ENCODE measurements at regions not wholly inside any gene's neighbourhood (a gene's known extent, or its start where the extent isn't known, plus 50 kb on each side); places are given as distances from the start of the nearest gene placed in this dataset.

GRCh38 chr5:145163876-145164275, 671.3 kb downstream of the PRELID2 start:
- no peak for DNase-seq

GRCh38 chr5:145162626-145163025, 672.5 kb downstream of the PRELID2 start:
- no peak for DNase-seq

DNA sequence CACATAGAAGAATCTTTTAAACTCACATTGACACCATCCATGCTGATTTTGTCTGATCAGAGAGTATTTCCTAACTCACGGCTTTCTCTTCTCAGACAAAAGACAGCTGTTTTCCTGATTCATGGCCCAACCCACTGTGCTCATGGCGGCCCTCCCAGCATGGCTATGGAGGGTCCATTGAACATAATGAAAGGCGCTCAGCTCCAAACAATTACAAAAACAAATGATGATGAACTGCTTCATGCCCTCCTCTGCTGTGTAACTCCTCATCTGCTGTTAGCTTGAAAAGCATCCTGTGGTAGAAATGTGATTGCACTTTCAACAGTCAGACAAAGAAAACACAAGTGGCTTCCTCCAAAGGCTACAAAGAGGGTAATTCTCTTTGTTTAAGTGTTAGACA, 673.8 kb downstream of the PRELID2 start:
- no peak for DNase-seq

DNA sequence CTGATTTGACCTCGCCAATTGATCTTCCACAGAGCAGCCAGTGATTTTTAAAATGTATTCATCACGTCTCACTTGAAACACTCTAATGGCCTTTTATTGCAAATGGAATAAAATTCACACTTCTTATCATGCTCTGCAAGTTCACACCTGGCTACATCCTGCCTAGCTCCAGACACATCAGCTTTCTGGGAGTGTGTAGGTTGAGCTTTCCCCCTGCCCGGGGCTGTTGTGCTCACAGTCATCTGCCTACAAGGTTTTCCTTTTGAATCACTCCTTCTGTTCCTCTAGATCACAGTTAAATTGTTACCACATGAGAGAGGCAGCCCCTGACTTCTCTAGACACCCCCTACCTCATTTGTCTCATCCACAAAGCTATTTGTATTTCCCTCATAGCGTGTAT, 674.5 kb downstream of the PRELID2 start:
- DNase-seq: no peak

DNA sequence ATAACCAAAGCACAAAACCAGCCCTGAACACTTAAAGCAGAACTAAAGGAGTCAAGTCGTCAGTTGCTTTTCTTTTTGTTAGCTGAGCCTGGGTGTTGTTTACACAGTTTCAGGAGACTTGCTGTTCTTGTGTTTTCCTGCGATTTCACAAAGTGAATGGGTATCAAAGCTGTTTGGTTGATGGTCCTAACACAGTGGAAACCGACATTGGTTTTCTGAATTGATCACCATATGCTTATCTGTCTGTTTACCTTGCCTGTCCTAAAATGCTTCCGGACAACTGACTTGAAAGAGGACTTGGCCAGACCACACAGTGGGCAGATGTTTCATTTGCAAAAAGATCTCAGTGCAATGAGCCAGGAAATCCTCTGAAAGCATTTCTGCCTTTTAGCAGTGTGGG, 676.4 kb downstream of the PRELID2 start:
- DNase-seq: no peak

- no peak for DNase-seq
Observed at GRCh38 chr5:145157841-145158240, 677.3 kb downstream of the PRELID2 start.

DNA sequence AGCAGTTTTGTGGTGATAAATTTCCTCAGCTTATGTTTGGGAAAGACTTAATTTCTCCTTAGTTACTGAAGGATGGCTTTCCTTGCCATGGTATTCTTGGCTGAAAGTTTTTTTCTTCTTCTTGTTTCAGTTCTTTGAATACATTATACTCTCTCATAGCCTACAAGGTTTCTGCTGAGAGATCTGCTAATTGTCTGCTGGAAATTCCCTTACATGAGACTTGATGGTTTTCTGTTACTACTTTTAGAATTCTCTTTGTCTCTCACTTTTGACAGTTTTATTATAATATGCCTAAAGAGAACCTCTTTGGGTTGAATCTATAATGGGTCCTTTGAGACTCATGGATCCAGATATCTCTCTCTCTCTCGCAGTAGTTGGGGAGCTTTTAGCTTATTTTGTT, 693.6 kb downstream of the PRELID2 start:
- no peak for DNase-seq

GRCh38 chr5:145130996-145131395, 704.1 kb downstream of the PRELID2 start:
- no peak for DNase-seq

- DNase-seq: no peak
Observed at GRCh38 chr5:145129797-145130196, 705.3 kb downstream of the PRELID2 start.

GRCh38 chr5:145124806-145125205, 710.3 kb downstream of the PRELID2 start:
- no peak for DNase-seq

- DNase-seq: no peak
Observed at GRCh38 chr5:145118611-145119010, 716.5 kb downstream of the PRELID2 start.

GRCh38 chr5:145118127-145118526, 717.0 kb downstream of the PRELID2 start:
- no peak for DNase-seq

- no peak for DNase-seq
Observed at GRCh38 chr5:145117285-145117684, 717.9 kb downstream of the PRELID2 start.

DNA sequence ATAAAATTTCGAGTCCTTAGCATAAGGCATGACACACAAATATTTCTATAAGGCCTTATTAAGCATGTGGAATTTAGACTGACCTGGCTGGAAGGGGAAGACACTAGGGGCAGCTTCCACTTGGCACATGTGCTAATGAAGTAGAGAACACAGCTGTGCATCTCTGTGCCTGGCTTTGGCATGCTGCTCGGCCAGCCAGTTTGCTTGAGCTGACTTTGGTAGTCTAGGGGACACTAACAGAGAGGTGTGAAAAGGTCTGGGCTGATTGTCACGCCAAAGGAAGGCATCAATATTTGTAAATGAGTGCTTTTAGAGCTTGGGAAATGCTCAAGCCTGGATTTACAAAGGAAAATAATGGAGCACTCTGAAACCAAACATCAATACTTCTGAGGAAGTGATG, 723.7 kb downstream of the PRELID2 start:
- DNase-seq: no peak

DNA sequence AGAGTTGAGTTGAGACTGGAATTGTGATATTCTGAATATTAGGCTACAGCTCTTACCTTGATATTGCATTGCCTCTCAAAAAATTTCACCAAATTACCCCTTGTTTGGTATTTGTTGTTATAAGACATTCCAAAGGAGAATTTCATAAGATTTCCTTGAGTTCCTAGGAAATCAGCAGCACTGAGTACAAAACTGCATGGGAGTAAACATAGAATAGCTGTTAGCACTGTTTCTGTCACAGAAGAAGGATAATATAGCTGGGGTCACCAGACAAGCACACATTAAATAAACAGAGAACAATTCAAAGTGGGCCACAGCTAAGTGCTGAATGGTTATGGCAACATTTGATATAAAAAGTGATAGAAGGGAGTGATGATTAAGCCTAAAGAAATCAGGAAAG, 724.3 kb downstream of the PRELID2 start:
- no peak for DNase-seq

GRCh38 chr5:145110181-145110580, 725.0 kb downstream of the PRELID2 start:
- no peak for DNase-seq

DNA sequence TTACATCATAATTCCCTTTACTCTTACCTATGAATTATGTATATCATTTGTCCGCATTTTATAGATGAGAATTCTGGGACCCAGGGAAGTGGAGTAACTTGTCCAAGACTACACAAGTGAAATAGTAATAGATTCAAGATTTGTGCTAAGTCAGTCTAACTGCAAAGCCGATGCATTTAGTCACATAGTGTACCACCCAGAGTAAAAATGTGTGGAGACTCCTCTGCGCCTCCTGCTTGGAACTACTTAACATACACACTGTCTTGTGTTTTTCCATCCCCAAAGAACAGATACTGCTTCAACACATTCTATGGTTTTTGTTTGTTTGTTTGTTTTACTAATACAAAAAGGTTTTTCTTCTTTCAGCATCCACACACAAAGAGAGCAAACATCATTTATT, 729.8 kb downstream of the PRELID2 start:
- DNase-seq: no peak

DNA sequence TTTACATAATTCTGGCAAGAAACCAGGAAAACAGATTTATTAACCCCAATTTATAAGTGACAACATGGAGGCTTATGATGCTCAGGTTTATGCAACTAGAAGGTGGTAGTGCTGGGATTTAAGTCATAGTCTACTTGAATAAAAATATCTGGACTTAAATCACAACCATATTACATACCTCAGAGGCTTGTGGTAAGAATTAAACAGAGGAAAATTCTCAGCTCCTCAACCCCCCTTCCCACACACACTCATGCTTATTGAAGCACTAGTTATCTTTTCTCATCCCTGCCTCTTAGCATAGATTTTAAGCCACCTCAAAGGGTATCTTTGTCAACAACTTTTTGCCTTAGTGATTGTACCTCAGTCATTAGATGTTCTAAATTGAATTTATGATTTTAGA, 731.0 kb downstream of the PRELID2 start:
- no peak for DNase-seq

GRCh38 chr5:145101246-145101645, 733.9 kb downstream of the PRELID2 start:
- no peak for DNase-seq

DNA sequence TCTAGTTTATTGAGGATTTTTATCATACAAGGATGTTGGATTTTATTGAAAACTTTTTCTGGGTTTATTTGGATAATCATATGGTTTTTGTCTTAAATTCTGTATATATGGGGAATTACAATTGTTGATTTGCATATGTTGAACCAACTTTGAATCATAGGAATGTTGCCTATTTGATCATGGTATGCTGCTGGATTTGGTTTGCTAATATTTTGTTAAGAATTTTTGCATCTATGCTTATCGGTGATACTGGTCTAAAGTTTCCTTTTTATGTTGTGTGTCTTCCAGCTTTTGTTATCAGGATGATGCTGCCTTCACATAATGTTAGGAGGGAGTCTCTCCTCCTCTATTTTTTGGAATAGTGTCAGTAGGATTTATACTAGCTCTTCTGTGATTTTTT, 745.0 kb downstream of the PRELID2 start:
- DNase-seq: no peak

- no peak for DNase-seq
Observed at GRCh38 chr5:145084834-145085233, 750.3 kb downstream of the PRELID2 start.

GRCh38 chr5:145077028-145077427, 758.1 kb downstream of the PRELID2 start:
- no peak for DNase-seq

- no peak for DNase-seq
Observed at GRCh38 chr5:145076040-145076439, 759.1 kb downstream of the PRELID2 start.

GRCh38 chr5:145072889-145073288, 762.3 kb downstream of the PRELID2 start:
- peak; percentile 4 to 31 for DNase-seq

GRCh38 chr5:145068721-145069120, 766.4 kb downstream of the PRELID2 start:
- no peak for DNase-seq
